ENCODE measurements at regions not wholly inside any gene's neighbourhood (a gene's known extent, or its start where the extent isn't known, plus 50 kb on each side); places are given as distances from the start of the nearest gene placed in this dataset.

DNA sequence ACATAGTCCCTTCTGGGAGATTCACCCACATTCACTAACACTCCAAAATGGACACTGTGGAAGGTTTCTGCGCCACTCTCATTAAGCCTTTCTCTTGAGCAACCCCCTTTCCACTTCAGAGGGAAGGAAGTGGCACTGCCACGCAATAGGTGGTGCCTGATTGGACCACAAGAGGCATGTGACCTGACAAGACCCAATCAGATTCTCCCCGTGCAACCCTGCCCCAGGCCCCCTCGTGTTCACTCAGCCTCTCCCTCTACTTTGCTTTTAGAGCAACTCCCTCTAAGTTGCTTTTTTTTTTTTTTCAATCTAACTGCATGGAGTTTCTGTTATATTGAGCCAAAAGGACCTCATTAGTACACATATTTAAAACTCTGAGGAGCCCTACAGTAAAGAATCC, 158.0 kb downstream of the EN1 start:
- Mint-ChIP-seq H3K9me3 (peaks cover 4% of the 10 kb centered on the region), H3K27me3 (ENCODE audit: low read depth) (no peaks in the 10 kb centered on the region), H3K4me3 (no peak overlapping the region), H3K36me3 (no peaks in the 10 kb centered on the region), H3K4me1 (peaks cover 20% of the 10 kb centered on the region), H3K27ac (no peak overlapping the region)
- no peak for DNase-seq (ENCODE audit: low spot score in 2 of 2, unreplicated experiment in 2 of 2)
- TF ChIP-seq, protein P1, sequence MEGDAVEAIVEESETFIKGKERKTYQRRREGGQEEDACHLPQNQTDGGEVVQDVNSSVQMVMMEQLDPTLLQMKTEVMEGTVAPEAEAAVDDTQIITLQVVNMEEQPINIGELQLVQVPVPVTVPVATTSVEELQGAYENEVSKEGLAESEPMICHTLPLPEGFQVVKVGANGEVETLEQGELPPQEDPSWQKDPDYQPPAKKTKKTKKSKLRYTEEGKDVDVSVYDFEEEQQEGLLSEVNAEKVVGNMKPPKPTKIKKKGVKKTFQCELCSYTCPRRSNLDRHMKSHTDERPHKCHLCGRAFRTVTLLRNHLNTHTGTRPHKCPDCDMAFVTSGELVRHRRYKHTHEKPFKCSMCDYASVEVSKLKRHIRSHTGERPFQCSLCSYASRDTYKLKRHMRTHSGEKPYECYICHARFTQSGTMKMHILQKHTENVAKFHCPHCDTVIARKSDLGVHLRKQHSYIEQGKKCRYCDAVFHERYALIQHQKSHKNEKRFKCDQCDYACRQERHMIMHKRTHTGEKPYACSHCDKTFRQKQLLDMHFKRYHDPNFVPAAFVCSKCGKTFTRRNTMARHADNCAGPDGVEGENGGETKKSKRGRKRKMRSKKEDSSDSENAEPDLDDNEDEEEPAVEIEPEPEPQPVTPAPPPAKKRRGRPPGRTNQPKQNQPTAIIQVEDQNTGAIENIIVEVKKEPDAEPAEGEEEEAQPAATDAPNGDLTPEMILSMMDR (IDR thresholded peaks at IDR 0.05; ENCODE audit: unreplicated experiment), result no peak

DNA sequence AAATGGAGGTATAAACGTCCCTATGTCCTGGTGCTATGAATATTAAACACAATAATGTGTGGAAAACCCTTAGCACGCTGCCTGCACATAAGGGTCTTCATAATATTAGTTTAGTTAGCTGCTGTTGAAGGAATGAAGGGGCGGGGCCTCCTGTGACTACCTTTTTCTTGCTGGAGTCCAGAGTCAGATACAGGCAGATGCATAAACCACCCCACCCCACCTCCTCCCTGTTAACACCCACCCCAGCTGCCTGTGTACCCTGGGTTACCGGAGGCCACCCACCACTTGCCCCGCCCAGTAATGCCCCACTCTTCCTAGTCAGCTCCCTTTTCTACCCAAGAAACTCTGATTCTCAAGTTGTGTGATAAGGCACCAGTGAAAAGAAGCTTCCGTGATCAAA, 158.4 kb downstream of the EN1 start:
- H3K4me1 Mint-ChIP-seq, result peaks cover 22% of the 10 kb centered on the region
- H3K27ac Mint-ChIP-seq, result no peak overlapping the region
- DNase-seq (ENCODE audit: low spot score in 2 of 2, unreplicated experiment in 2 of 2), result no peak

DNA sequence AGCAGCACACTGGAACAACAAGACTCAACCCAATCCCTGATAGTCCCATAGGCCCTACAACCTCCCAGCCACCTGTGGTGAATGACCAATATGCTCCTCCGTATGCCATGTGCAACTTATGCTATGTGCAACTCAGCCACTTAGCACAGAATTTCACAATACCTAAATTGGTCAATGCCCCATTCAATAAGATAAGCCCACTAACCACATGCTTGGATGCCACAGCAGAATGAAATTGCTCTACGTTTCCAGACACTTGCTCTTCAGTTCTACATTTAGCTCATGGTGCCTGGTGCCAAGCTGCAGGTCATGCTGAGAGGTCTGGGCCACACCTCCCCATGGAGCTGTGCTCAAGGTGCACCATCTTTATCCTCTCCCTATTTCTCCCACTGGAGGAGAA, 159.8 kb downstream of the EN1 start:
- Mint-ChIP-seq H3K9me3 (peaks cover 4% of the 10 kb centered on the region), H3K27me3 (ENCODE audit: low read depth) (no peaks in the 10 kb centered on the region), H3K36me3 (no peaks in the 10 kb centered on the region), H3K4me1 (peaks cover 28% of the 10 kb centered on the region), H3K4me3 (no peak overlapping the region), H3K27ac (no peak overlapping the region)
- DNase-seq (ENCODE audit: low spot score in 2 of 2, unreplicated experiment in 2 of 2), result no peak
- TF ChIP-seq, protein P1 (IDR thresholded peaks at IDR 0.05; ENCODE audit: unreplicated experiment), result no peak

More for the DNA sequence above, 158.4 kb downstream of the EN1 start:
- TF ChIP-seq, protein P1 (IDR thresholded peaks at IDR 0.05; ENCODE audit: unreplicated experiment), result no peak
- Mint-ChIP-seq H3K4me3 (no peak overlapping the region), H3K9me3 (peaks cover 4% of the 10 kb centered on the region), H3K27me3 (ENCODE audit: low read depth) (no peaks in the 10 kb centered on the region), H3K36me3 (no peaks in the 10 kb centered on the region)

DNA sequence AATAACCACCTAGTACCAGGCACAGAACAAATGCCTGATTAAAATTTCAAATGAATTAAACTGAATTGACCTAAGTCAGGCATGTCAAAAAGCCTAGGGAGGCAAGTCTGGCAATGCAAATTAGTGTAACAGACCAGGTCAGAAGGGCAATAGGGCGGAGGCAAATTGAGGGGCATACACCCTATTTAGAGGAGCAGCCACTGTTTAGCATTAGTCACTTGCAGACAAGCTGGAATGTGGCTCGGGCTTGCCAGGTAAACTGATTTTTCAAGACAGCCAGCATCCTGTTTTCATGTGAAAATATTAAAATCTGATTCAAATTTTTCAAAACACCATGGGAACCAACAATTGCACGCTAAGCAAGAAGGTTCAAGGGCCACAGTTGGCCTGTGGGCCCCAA, 160.3 kb downstream of the EN1 start:
- no peaks in the 10 kb centered on the region for H3K27me3 Mint-ChIP-seq (ENCODE audit: low read depth)
- no peak for DNase-seq (ENCODE audit: low spot score in 2 of 2, unreplicated experiment in 2 of 2)
- no peak overlapping the region for H3K4me3 Mint-ChIP-seq
- H3K27ac Mint-ChIP-seq, result no peak overlapping the region
- no peaks in the 10 kb centered on the region for H3K36me3 Mint-ChIP-seq
- peaks cover 31% of the 10 kb centered on the region for H3K4me1 Mint-ChIP-seq
- TF ChIP-seq, protein P1 (IDR thresholded peaks at IDR 0.05; ENCODE audit: unreplicated experiment), result no peak
- peaks cover 4% of the 10 kb centered on the region for H3K9me3 Mint-ChIP-seq

DNA sequence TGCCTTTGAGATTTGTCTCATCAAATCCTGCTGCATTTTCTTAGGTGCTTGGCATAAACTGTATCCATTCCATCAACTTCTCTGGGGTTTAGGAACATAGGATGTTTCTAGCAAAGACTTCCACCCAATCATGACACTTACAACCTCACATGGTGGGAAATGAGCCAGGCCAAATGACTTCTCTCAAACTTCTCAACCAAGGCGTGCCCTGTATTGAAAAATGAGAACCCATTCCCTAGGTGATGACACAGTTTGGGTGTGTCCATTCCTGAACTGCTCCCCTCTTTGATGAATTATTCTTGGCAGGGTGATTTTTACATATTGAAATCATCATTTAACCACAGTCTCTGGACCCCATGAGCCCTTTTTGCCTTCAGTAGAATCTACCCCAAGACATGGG, 161.1 kb downstream of the EN1 start:
- H3K27me3 Mint-ChIP-seq (ENCODE audit: low read depth), result no peaks in the 10 kb centered on the region
- H3K27ac Mint-ChIP-seq, result no peak overlapping the region
- TF ChIP-seq, protein P1 (IDR thresholded peaks at IDR 0.05; ENCODE audit: unreplicated experiment), result no peak
- H3K4me3 Mint-ChIP-seq, result no peak overlapping the region
- no peak for DNase-seq (ENCODE audit: low spot score in 2 of 2, unreplicated experiment in 2 of 2)
- peaks cover 31% of the 10 kb centered on the region for H3K4me1 Mint-ChIP-seq
- peaks cover 4% of the 10 kb centered on the region for H3K9me3 Mint-ChIP-seq
- no peaks in the 10 kb centered on the region for H3K36me3 Mint-ChIP-seq

DNA sequence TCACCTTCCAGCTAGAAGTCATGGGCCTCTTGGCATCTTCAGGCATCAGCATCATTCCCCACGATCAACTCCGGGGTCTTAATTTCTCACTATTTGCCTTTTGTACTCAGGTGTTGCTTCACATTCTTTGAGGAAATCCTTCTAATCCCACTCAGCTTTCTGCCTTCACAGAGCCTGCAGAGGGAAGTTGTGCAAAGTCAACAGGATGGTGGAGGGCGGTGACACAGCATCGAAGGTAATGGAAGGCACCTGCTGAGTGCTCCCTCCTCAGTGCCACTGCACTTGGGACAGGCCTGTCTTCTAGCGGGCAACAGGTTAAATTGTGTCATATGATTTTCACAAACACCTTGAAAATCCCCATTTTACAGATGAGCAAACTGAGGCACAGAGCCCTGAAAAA, 164.0 kb downstream of the EN1 start:
- TF ChIP-seq, protein P1 (IDR thresholded peaks at IDR 0.05; ENCODE audit: unreplicated experiment), result no peak
- Mint-ChIP-seq H3K36me3 (no peaks in the 10 kb centered on the region), H3K9me3 (no peaks in the 10 kb centered on the region), H3K27me3 (ENCODE audit: low read depth) (no peaks in the 10 kb centered on the region), H3K4me1 (peaks cover 52% of the 10 kb centered on the region), H3K27ac (no peak overlapping the region), H3K4me3 (no peak overlapping the region)
- no peak for DNase-seq (ENCODE audit: low spot score in 2 of 2, unreplicated experiment in 2 of 2)

Data from mesothelial cell of epicardium (in vitro differentiated cells).